ENCODE measurements at regions not wholly inside any gene's neighbourhood (a gene's known extent, or its start where the extent isn't known, plus 50 kb on each side); places are given as distances from the start of the nearest gene placed in this dataset.

- no peak for TF ChIP-seq CTCF (IDR thresholded peaks at IDR 0.05; ENCODE audit: extremely low read depth in 1 of 2, insufficient read depth in 1 of 2, low read depth in 1 of 2, low read length in 2 of 2)
- TF ChIP-seq POLR2AphosphoS5 (IDR thresholded peaks at IDR 0.05; ENCODE audit: insufficient read depth, low read depth, low read length): no peak
- TF ChIP-seq POLR2A (IDR thresholded peaks at IDR 0.05; ENCODE audit: low read depth, low read length): no peak
- TF ChIP-seq MYC (IDR thresholded peaks at IDR 0.05; ENCODE audit: low read depth, low read length): no peak
These were observed 91.1 kb upstream of the NDUFV2 start for GRCh38 chr18:9011431-9011830.
